ENCODE measurements at regions not wholly inside any gene's neighbourhood (a gene's known extent, or its start where the extent isn't known, plus 50 kb on each side); places are given as distances from the start of the nearest gene placed in this dataset.

- TF ChIP-seq CTCF (conservative IDR thresholded peaks at IDR 0.05; ENCODE audit: low read depth, low read length) (no peak), EZH2 (IDR thresholded peaks at IDR 0.05; ENCODE audit: low read length, unreplicated experiment) (no peak)
Measured at GRCh38 chr1:219027146-219027673, 146.5 kb upstream of the LYPLAL1 start.
